Sigmoid colon (tissue), 4 donors: ENCODE measurements at regions not wholly inside any gene's neighbourhood (a gene's known extent, or its start where the extent isn't known, plus 50 kb on each side); places are given as distances from the start of the nearest gene placed in this dataset.

Experiments used
- POLR2A ChIP-seq, 2 donors: fragments of 450-650 bp; IDR thresholded peaks; one replicate each; pipeline ENCODE4 v1.6.1; 2016; ENCODE audit warnings: antibody characterized with exemption in 2 of 2, mild to moderate bottlenecking in 2 of 2, moderate library complexity in 2 of 2
- POLR2AphosphoS5 ChIP-seq, 4 donors: sonication (generic); formaldehyde crosslinking; IDR thresholded peaks; one replicate each; pipeline ENCODE4 v1.6.1; 2017; ENCODE audit warnings: antibody characterized with exemption in 4 of 4
- TF ChIP-seq, protein P1 (sequence below), 4 experiments: fragments of 450-650 bp in 3 of 4; fragments of 200-600 bp in 1 of 4; IDR thresholded peaks; one replicate each; pipeline ENCODE4 v1.5.1; 2016 to 2019; ENCODE audit warnings: antibody characterized with exemption in 4 of 4, mild to moderate bottlenecking in 3 of 4, moderate library complexity in 2 of 4

DNA sequence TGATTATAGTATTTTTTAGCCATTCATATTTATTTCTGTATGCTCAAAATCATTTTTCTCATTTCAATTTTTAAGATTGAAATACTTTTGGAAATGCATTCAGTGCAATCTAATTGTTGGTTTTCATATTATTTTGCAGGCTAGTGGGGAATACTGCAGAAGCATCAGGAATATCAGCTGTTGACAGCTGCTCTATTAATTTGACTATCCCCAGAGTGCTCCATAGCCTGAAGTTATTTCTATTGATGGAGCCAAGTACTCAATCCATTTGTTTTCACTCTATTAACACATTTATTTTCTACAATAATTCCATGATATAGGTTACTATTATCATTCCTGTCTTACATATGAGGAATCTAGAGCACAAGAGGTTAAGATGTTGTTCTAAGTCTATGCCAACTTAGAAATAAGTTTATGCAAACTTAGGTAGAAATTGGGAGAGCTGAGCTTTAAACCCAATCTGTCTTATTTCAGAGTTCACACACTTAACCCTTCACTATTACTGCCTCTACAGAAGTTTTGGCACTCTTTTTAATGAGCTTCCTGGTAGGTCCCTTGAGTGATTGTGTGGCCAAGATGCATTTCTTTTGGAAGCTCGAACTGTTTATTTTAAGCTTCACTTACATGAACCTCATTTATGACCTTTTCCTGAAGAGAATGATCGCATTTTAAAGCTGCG is 65.6 kb upstream of the PCDH18 start:
- TF ChIP-seq, protein P1, sequence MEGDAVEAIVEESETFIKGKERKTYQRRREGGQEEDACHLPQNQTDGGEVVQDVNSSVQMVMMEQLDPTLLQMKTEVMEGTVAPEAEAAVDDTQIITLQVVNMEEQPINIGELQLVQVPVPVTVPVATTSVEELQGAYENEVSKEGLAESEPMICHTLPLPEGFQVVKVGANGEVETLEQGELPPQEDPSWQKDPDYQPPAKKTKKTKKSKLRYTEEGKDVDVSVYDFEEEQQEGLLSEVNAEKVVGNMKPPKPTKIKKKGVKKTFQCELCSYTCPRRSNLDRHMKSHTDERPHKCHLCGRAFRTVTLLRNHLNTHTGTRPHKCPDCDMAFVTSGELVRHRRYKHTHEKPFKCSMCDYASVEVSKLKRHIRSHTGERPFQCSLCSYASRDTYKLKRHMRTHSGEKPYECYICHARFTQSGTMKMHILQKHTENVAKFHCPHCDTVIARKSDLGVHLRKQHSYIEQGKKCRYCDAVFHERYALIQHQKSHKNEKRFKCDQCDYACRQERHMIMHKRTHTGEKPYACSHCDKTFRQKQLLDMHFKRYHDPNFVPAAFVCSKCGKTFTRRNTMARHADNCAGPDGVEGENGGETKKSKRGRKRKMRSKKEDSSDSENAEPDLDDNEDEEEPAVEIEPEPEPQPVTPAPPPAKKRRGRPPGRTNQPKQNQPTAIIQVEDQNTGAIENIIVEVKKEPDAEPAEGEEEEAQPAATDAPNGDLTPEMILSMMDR (IDR thresholded peaks at IDR 0.05): no peak
- TF ChIP-seq POLR2AphosphoS5 (IDR thresholded peaks at IDR 0.05): no peak
- TF ChIP-seq POLR2A (IDR thresholded peaks at IDR 0.05): no peak
